HUES64 (cell line): ENCODE measurements at regions not wholly inside any gene's neighbourhood (a gene's known extent, or its start where the extent isn't known, plus 50 kb on each side); places are given as distances from the start of the nearest gene placed in this dataset.
"Not testable (repeated sequence)": the region's sequence is repeated elsewhere in the genome, so short reads cannot be mapped to it uniquely, and the experiment has no call there.

Source experiments
- H3K27ac ChIP-seq: 2 replicates; pipeline ENCODE4 v1.7.0; 2013; ENCODE audit warnings: low read depth, low read length, inconsistent platforms
- H3K27me3 ChIP-seq: 2 replicates; pipeline ENCODE4 v1.6.1; 2013; ENCODE audit warnings: mild to moderate bottlenecking, low read length; ENCODE audit not compliant: insufficient read depth
- H3K36me3 ChIP-seq: 2 replicates; pipeline ENCODE4 v1.6.1; 2013; ENCODE audit warnings: mild to moderate bottlenecking, low read length; ENCODE audit not compliant: insufficient read depth
- H3K4me1 ChIP-seq: 2 replicates; pipeline ENCODE4 v1.6.1; 2013; ENCODE audit warnings: mild to moderate bottlenecking, low read length, moderate library complexity; ENCODE audit not compliant: insufficient read depth
- H3K4me3 ChIP-seq: 2 replicates; pipeline ENCODE4 v1.5.1; 2013; ENCODE audit warnings: mild to moderate bottlenecking, low read length, moderate library complexity
- H3K9ac ChIP-seq: 2 replicates; pipeline ENCODE4 v1.6.1; 2013; ENCODE audit warnings: mild to moderate bottlenecking, low read depth, low read length
- H3K9me3 ChIP-seq: 2 replicates; pipeline ENCODE4 v1.6.1; 2013; ENCODE audit warnings: low read depth, low read length; ENCODE audit not compliant: insufficient read depth
- WGBS: fragments of 150-250, 120-280 bp; methylation state at CpG from one replicate; pipeline ENCODE4 v1.1.7; 2013; ENCODE audit warnings: missing lambda C conversion rate; 5-methylcytosine and 5-hydroxymethylcytosine counted together

GRCh38 chr7:112572669-112573301 is 92.0 kb downstream of the LSMEM1 start:
- no peaks in the 10 kb centered on the region for H3K9me3 ChIP-seq
- H3K4me1 ChIP-seq, result peaks cover 5% of the 10 kb centered on the region
- no peak overlapping the region for H3K9ac ChIP-seq
- no peaks in the 10 kb centered on the region for H3K36me3 ChIP-seq
- 92% methylated on average over 1 of the region's 1 CpG for WGBS
- no peak overlapping the region for H3K4me3 ChIP-seq
- no peaks in the 10 kb centered on the region for H3K27me3 ChIP-seq
- H3K27ac ChIP-seq, result no peak overlapping the region

DNA sequence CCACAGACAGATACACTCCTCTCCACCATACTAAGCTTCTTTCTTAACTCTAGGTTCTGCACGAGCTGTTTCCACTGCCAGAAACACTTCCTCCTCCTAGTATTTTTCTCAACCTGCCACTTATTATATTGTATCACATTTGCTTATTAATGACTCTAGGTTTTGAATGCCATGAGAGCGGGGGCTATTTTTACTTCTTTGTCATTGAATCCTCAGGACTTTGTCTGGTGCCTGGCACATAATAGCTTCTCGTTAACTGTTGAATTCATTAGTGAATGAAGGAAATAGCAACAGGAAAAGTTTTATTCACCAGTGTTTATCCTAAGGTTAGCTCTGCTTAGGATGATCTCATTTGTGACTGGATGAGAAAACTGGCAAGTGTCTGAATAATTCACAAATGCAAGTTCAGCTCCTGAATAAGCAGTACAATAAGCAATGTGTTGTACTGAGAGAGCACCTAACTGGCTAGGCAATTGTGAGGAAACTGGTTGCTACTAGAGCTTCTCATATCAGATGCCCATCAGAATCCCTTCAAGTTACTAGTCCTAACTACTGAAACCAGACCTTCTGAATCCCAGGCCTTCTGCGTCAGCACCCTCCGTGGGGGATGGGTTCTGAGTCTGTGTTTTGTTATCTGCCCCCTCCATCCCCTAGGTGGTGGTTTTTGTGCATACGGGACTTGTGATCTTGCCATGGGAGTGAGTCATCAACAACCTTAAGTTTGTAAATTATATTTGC is 92.7 kb downstream of the LSMEM1 start:
- Histone ChIP-seq H3K9me3 (no peaks in the 10 kb centered on the region), H3K27me3 (no peaks in the 10 kb centered on the region), H3K4me1 (peaks cover 5% of the 10 kb centered on the region), H3K9ac (no peak overlapping the region), H3K36me3 (no peaks in the 10 kb centered on the region), H3K27ac (no peak overlapping the region), H3K4me3 (no peak overlapping the region)
- WGBS, result 90% methylated on average over 3 of the region's 6 CpGs

DNA sequence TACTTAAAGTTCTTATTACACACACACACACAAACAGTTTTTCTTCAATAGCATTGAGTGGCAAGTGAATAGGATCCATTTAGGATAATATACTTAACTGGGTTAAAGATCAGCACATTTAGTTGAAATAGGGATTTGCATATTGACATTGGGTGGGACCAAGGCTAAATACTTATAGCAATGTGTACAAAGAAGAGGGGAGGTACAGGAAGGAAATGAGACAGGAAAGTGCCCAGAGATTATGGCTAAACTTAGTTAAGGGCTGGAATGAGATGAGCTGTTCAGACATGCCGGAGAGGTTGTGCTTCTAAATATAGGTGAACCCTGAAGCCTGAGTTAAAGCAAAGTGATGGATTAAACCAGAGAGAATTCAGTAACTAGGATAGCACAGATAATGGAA is 95.1 kb downstream of the LSMEM1 start:
- H3K9ac ChIP-seq, result no peak overlapping the region
- no peaks in the 10 kb centered on the region for H3K36me3 ChIP-seq
- no peaks in the 10 kb centered on the region for H3K9me3 ChIP-seq
- no peak overlapping the region for H3K4me3 ChIP-seq
- no peaks in the 10 kb centered on the region for H3K27me3 ChIP-seq
- peaks cover 5% of the 10 kb centered on the region for H3K4me1 ChIP-seq
- H3K27ac ChIP-seq, result no peak overlapping the region
- WGBS, result 94% methylated on average over 1 of the region's 1 CpG

GRCh38 chr7:112579388-112579787 is 98.6 kb downstream of the LSMEM1 start:
- H3K27me3 ChIP-seq, result no peaks in the 10 kb centered on the region
- no peak overlapping the region for H3K4me3 ChIP-seq
- no peaks in the 10 kb centered on the region for H3K36me3 ChIP-seq
- no peaks in the 10 kb centered on the region for H3K4me1 ChIP-seq
- WGBS, result 97% methylated on average over 4 of the region's 4 CpGs
- no peak overlapping the region for H3K27ac ChIP-seq
- H3K9ac ChIP-seq, result no peak overlapping the region
- H3K9me3 ChIP-seq, result no peaks in the 10 kb centered on the region

DNA sequence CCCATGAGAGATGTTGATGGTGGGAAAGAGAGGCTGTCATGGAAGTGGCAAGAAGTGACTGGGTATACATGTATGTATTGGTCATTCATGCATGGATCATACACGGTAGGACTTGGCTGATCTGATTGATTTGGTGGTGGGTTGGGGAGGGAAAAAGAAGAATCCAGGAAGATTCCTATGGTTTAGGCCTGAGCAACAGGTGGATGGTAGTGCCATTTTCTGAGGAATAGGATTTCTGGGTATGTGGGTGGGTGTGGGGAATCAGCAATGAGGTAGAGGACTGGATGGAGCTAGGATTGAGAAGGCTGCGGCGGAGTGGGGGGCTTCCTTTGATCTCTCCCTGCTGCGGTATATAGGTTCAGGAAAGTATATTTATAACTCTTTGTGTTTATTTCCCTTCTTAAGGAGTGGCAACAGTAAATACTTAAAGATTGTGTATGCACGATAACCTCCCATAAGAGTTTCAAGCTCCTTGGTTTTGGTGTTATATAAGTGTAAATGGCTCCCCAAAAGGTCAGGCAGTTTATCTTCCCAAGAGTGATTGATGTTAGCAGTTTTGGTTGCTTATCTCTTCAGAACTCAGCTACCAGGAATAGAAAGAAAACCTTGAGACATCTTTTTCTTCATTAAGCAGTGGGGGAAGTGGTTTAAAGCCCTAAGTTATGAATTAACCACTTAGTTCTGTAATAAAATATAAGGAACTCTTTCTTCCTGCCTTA is 100.1 kb downstream of the LSMEM1 start:
- H3K4me3 ChIP-seq, result no peak overlapping the region
- no peaks in the 10 kb centered on the region for H3K4me1 ChIP-seq
- H3K9me3 ChIP-seq, result no peaks in the 10 kb centered on the region
- WGBS, result 95% methylated on average over 4 of the region's 5 CpGs
- no peak overlapping the region for H3K9ac ChIP-seq
- no peaks in the 10 kb centered on the region for H3K27me3 ChIP-seq
- no peak overlapping the region for H3K27ac ChIP-seq
- H3K36me3 ChIP-seq, result no peaks in the 10 kb centered on the region

DNA sequence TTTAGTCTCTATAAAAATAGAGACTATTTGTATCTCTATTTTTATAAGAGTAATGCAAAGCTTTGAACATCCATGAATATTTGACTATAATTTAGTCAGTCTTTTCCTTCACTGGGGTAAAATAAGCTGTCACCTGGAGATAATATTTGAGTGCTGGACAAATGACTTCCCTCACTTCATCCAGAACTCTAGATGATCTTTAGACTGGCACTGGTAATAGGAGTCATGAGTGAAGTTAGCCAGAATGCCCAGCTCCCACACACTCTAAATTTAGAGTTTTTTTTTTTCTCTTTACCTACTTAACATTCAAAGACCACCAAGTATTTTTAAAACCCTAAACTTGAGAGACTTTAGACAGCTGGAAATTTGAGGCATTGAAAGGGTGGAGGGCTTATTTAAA is 100.7 kb downstream of the LSMEM1 start:
- Histone ChIP-seq H3K27me3 (no peaks in the 10 kb centered on the region), H3K9me3 (no peaks in the 10 kb centered on the region), H3K36me3 (no peaks in the 10 kb centered on the region), H3K4me3 (no peak overlapping the region), H3K27ac (no peak overlapping the region), H3K9ac (no peak overlapping the region), H3K4me1 (no peaks in the 10 kb centered on the region)

GRCh38 chr7:112584290-112584689 is 103.5 kb downstream of the LSMEM1 start:
- H3K9me3 ChIP-seq, result no peaks in the 10 kb centered on the region
- H3K9ac ChIP-seq, result no peak overlapping the region
- no peak overlapping the region for H3K27ac ChIP-seq
- H3K4me1 ChIP-seq, result no peaks in the 10 kb centered on the region
- H3K36me3 ChIP-seq, result no peaks in the 10 kb centered on the region
- WGBS, result 100% methylated on average over 2 of the region's 2 CpGs
- H3K27me3 ChIP-seq, result no peaks in the 10 kb centered on the region
- H3K4me3 ChIP-seq, result no peak overlapping the region

DNA sequence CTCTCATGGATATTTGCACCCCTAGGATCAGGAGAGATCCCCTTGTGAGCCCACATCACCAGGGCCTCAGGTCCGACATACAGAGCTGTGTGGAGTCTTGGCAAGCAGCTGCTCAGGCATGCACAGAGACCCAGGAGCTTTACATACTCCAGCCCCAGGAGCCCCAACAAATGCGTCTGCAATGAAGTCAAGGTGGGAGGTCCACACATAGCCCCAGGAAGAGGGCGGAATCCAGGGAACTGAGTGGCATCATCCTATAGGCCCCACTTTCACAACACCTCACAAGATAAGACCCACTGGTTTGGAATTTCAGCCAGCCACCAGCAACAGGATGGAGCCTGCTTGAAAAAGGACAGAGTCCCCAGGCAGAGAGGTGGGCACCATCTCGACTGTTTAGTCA is 106.7 kb downstream of the LSMEM1 start:
- no peaks in the 10 kb centered on the region for H3K4me1 ChIP-seq
- H3K4me3 ChIP-seq, result no peak overlapping the region
- H3K9me3 ChIP-seq, result no peaks in the 10 kb centered on the region
- 93% methylated on average over 4 of the region's 4 CpGs for WGBS
- H3K27me3 ChIP-seq, result no peaks in the 10 kb centered on the region
- no peak overlapping the region for H3K27ac ChIP-seq
- no peak overlapping the region for H3K9ac ChIP-seq
- no peaks in the 10 kb centered on the region for H3K36me3 ChIP-seq

GRCh38 chr7:112592565-112593263 is 111.9 kb downstream of the LSMEM1 start:
- H3K36me3 ChIP-seq, H3K4me1 ChIP-seq, H3K9me3 ChIP-seq, H3K27ac ChIP-seq, H3K4me3 ChIP-seq, H3K27me3 ChIP-seq, H3K9ac ChIP-seq: not testable (repeated sequence)
- 89% methylated on average over 4 of the region's 4 CpGs for WGBS

DNA sequence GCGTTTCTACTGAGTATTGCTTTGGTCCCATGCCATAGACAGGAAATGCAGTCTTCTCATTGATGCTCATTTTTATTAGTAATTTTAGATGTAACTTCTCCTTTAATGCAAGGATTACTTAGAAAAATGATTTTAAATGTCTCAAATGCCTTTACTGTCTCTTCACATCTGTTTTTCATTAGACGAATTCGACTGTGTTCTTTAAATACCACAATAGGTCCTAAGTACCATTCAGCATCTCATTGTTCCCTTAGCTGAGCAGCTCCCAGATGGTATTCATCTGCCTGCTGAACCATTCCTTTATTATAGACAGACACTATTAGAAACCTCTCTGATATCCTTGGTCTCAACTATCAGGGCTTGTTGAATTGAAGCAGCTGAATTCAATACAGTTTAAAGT is 113.6 kb downstream of the LSMEM1 start:
- H3K4me3 ChIP-seq, result no peak overlapping the region
- no peaks in the 10 kb centered on the region for H3K27me3 ChIP-seq
- H3K36me3 ChIP-seq, result no peaks in the 10 kb centered on the region
- no peak overlapping the region for H3K27ac ChIP-seq
- no peaks in the 10 kb centered on the region for H3K9me3 ChIP-seq
- no peak overlapping the region for H3K9ac ChIP-seq
- WGBS, result 96% methylated on average over 3 of the region's 3 CpGs
- H3K4me1 ChIP-seq, result no peaks in the 10 kb centered on the region

- Histone ChIP-seq H3K4me1 (no peaks in the 10 kb centered on the region), H3K27ac (no peak overlapping the region), H3K36me3 (no peaks in the 10 kb centered on the region), H3K9ac (no peak overlapping the region), H3K4me3 (no peak overlapping the region), H3K9me3 (no peaks in the 10 kb centered on the region), H3K27me3 (no peaks in the 10 kb centered on the region)
- 88% methylated on average over 3 of the region's 3 CpGs for WGBS
Measured at GRCh38 chr7:112596260-112596659, 115.5 kb downstream of the LSMEM1 start.
